SK-N-SH (cell line): ENCODE measurements at regions not wholly inside any gene's neighbourhood (a gene's known extent, or its start where the extent isn't known, plus 50 kb on each side); places are given as distances from the start of the nearest gene placed in this dataset.

Source experiments
- CTCF ChIA-PET: fragments of 300-600, 350-600 bp; formaldehyde crosslinking; extraction: SDS; loops from one replicate; lab custom pipeline; 2021; lab: Yijun Ruan, JAX
- POLR2A ChIA-PET: fragments of 350-600 bp; sonication (Branson Sonifier 250); formaldehyde crosslinking; extraction: SDS; loops from one replicate; lab custom pipeline; 2020; ENCODE audit warnings: antibody characterized with exemption, inconsistent platforms; lab: Yijun Ruan, JAX
- DNase-seq: peaks from one replicate; pipeline ENCODE4 v3.0.0; 2012
- H2AFZ ChIP-seq: fragments of 200-600 bp; sonication (generic); 2 replicates; pipeline ENCODE4 v1.8.1; 2016; ENCODE audit warnings: antibody characterized with exemption, mild to moderate bottlenecking, low read depth
- H3F3A ChIP-seq: fragments of 200-600 bp; sonication (generic); replicated peaks from 2 replicates; pipeline ENCODE3; 2016; ENCODE audit warnings: antibody characterized with exemption, mild to moderate bottlenecking; ENCODE audit not compliant: insufficient read depth
- H3K27ac ChIP-seq, 2 experiments: fragments of 200-500 bp in 1 of 2; fragments of 200-600 bp in 1 of 2; sonication (Bioruptor generic) in 1 of 2; sonication (generic), shearing (Covaris generic) in 1 of 2; 2 replicates each; pipeline versions ENCODE4 v1.5.1 to v1.6.1; 2014 to 2016; ENCODE audit warnings: low read depth in 2 of 2, inconsistent platforms in 1 of 2, low read length in 1 of 2, mild to moderate bottlenecking in 1 of 2, mixed read lengths in 1 of 2
- H3K27me3 ChIP-seq: fragments of 200-600 bp; sonication (generic), shearing (Covaris generic); 2 replicates; pipeline ENCODE4 v1.6.1; 2016; ENCODE audit warnings: mixed run types; ENCODE audit not compliant: insufficient read depth
- H3K36me3 ChIP-seq, 2 experiments: fragments of 200-500 bp in 1 of 2; fragments of 200-600 bp in 1 of 2; sonication (Bioruptor generic) in 1 of 2; sonication (generic) in 1 of 2; replicated peaks in 1 of 2; 2 replicates each; pipeline versions ENCODE3 to v1.5.1; 2014 to 2016; ENCODE audit warnings: low read length in 1 of 2, mild to moderate bottlenecking in 1 of 2; ENCODE audit not compliant: insufficient read depth in 2 of 2, control insufficient read depth in 1 of 2
- H3K4me1 ChIP-seq, 2 experiments: fragments of 200-500 bp in 1 of 2; fragments of 200-600 bp in 1 of 2; sonication (Bioruptor generic) in 1 of 2; sonication (generic), shearing (Covaris generic) in 1 of 2; 2 replicates each; pipeline versions ENCODE4 v1.5.1 to v1.6.1; 2014 to 2016; ENCODE audit warnings: low read depth in 1 of 2, low read length in 1 of 2, mixed run types in 1 of 2; ENCODE audit not compliant: insufficient read depth in 2 of 2, control insufficient read depth in 1 of 2
- H3K4me2 ChIP-seq: fragments of 200-600 bp; sonication (generic), shearing (Covaris generic); 2 replicates; pipeline ENCODE4 v1.6.1; 2017; ENCODE audit warnings: mixed run types
- H3K4me3 ChIP-seq, 2 experiments: fragments of 200-500 bp in 1 of 2; fragments of 200-600 bp in 1 of 2; sonication (Bioruptor generic) in 1 of 2; sonication (generic), shearing (Covaris generic) in 1 of 2; 2 replicates each; pipeline versions ENCODE4 v1.5.1 to v1.8.1; 2014 to 2016; ENCODE audit warnings: low read depth in 2 of 2, inconsistent platforms in 1 of 2, low read length in 1 of 2, mild to moderate bottlenecking in 1 of 2, mixed read lengths in 1 of 2, moderate library complexity in 1 of 2
- H3K79me2 ChIP-seq: fragments of 200-600 bp; sonication (generic); 2 replicates; pipeline ENCODE4 v1.8.1; 2017; ENCODE audit warnings: mild to moderate bottlenecking; ENCODE audit not compliant: insufficient read depth
- H3K9ac ChIP-seq: fragments of 200-600 bp; sonication (generic); 2 replicates; pipeline ENCODE4 v1.6.1; 2017; ENCODE audit warnings: mixed run types
- H3K9me2 ChIP-seq: fragments of 200-600 bp; sonication (generic); 2 replicates; pipeline ENCODE4 v1.6.1; 2017; ENCODE audit warnings: mixed run types
- H3K9me3 ChIP-seq: fragments of 200-600 bp; sonication (generic); 2 replicates; pipeline ENCODE4 v1.6.1; 2017; ENCODE audit warnings: mixed run types, mild to moderate bottlenecking, moderate library complexity
- H4K20me1 ChIP-seq: fragments of 200-600 bp; sonication (generic); 2 replicates; pipeline ENCODE4 v1.6.1; 2017; ENCODE audit warnings: mild to moderate bottlenecking, mixed run types; ENCODE audit not compliant: insufficient read depth
- CHD2 ChIP-seq: fragments of 150-350 bp; IDR thresholded peaks from 2 replicates; pipeline ENCODE4 v1.6.1; 2018; ENCODE audit warnings: low read length; ENCODE audit not compliant: partially characterized antibody
- CTCF ChIP-seq: fragments of 200-600 bp; sonication (generic); IDR thresholded peaks from 2 replicates; pipeline ENCODE4 v1.6.1; 2017; ENCODE audit warnings: antibody characterized with exemption, mild to moderate bottlenecking, moderate library complexity
- EP300 ChIP-seq, 2 experiments: IDR thresholded peaks; 2 replicates each; pipeline versions ENCODE4 v1.4.0 to v1.6.1; 2012; ENCODE audit warnings: borderline replicate concordance in 1 of 2, low read depth in 1 of 2, low read length in 1 of 2
- EZH2phosphoT487 ChIP-seq: fragments of 200-600 bp; sonication (generic); IDR thresholded peaks from 2 replicates; pipeline ENCODE4 v1.6.1; 2017; ENCODE audit warnings: low read depth, mixed run types, mild to moderate bottlenecking, antibody characterized with exemption, moderate library complexity, borderline replicate concordance
- FOSL2 ChIP-seq: IDR thresholded peaks from 2 replicates; pipeline ENCODE4 v1.4.0; 2012; ENCODE audit warnings: low read depth, mild to moderate bottlenecking, moderate library complexity, borderline replicate concordance
- FOXM1 ChIP-seq: IDR thresholded peaks from 2 replicates; pipeline ENCODE4 v1.4.0; 2012; ENCODE audit warnings: low read depth, mild to moderate bottlenecking
- GABPA ChIP-seq: IDR thresholded peaks from 2 replicates; pipeline ENCODE4 v1.4.0; 2012; ENCODE audit warnings: low read depth, mild to moderate bottlenecking
- GATA2 ChIP-seq: sonication (generic); formaldehyde crosslinking; IDR thresholded peaks from 2 replicates; pipeline ENCODE4 v1.5.0; 2020; ENCODE audit warnings: mild to moderate bottlenecking, missing genetic modification reagents
- IRF3 ChIP-seq: fragments of 150-350 bp; IDR thresholded peaks from 2 replicates; pipeline ENCODE4 v1.6.1; 2016; ENCODE audit warnings: mild to moderate bottlenecking, low read depth, low read length
- MEF2A ChIP-seq: IDR thresholded peaks from 2 replicates; pipeline ENCODE4 v1.4.0; 2012; ENCODE audit warnings: low read depth, borderline replicate concordance
- NFIC ChIP-seq: IDR thresholded peaks from 2 replicates; pipeline ENCODE4 v1.4.0; 2012; ENCODE audit warnings: borderline replicate concordance
- REST ChIP-seq: IDR thresholded peaks from 2 replicates; pipeline ENCODE4 v1.6.1; 2012; ENCODE audit warnings: mild to moderate bottlenecking, low read depth, low read length, moderate library complexity
- RFX5 ChIP-seq: IDR thresholded peaks from 2 replicates; pipeline ENCODE4 v1.6.1; 2012; ENCODE audit warnings: mild to moderate bottlenecking, improper control_type of control experiment, low read length
- RXRA ChIP-seq: IDR thresholded peaks from 2 replicates; pipeline ENCODE4 v1.4.0; 2012; ENCODE audit warnings: low read depth, mild to moderate bottlenecking, borderline replicate concordance
- SIN3A ChIP-seq: IDR thresholded peaks from 2 replicates; pipeline ENCODE4 v1.6.1; 2012; ENCODE audit warnings: low read depth, mild to moderate bottlenecking, low read length, moderate library complexity, borderline replicate concordance
- TAF1 ChIP-seq: IDR thresholded peaks from 2 replicates; pipeline ENCODE4 v1.6.1; 2012; ENCODE audit warnings: low read depth, mild to moderate bottlenecking, low read length, moderate library complexity, borderline replicate concordance
- TCF12 ChIP-seq: IDR thresholded peaks from 2 replicates; pipeline ENCODE4 v1.4.0; 2012
- USF1 ChIP-seq: IDR thresholded peaks from 2 replicates; pipeline ENCODE4 v1.4.0; 2012; ENCODE audit warnings: low read depth, borderline replicate concordance
- ZBTB33 ChIP-seq: IDR thresholded peaks from 2 replicates; pipeline ENCODE4 v1.4.0; 2012; ENCODE audit warnings: low read depth, borderline replicate concordance
- WGBS: methylation state at CpG from one replicate; pipeline ENCODE4 v1.1.6; 2017; ENCODE audit warnings: low lambda C conversion rate; 5-methylcytosine and 5-hydroxymethylcytosine counted together
- TF ChIP-seq, protein P1 (sequence below): IDR thresholded peaks from 2 replicates; pipeline ENCODE4; 2012

DNA sequence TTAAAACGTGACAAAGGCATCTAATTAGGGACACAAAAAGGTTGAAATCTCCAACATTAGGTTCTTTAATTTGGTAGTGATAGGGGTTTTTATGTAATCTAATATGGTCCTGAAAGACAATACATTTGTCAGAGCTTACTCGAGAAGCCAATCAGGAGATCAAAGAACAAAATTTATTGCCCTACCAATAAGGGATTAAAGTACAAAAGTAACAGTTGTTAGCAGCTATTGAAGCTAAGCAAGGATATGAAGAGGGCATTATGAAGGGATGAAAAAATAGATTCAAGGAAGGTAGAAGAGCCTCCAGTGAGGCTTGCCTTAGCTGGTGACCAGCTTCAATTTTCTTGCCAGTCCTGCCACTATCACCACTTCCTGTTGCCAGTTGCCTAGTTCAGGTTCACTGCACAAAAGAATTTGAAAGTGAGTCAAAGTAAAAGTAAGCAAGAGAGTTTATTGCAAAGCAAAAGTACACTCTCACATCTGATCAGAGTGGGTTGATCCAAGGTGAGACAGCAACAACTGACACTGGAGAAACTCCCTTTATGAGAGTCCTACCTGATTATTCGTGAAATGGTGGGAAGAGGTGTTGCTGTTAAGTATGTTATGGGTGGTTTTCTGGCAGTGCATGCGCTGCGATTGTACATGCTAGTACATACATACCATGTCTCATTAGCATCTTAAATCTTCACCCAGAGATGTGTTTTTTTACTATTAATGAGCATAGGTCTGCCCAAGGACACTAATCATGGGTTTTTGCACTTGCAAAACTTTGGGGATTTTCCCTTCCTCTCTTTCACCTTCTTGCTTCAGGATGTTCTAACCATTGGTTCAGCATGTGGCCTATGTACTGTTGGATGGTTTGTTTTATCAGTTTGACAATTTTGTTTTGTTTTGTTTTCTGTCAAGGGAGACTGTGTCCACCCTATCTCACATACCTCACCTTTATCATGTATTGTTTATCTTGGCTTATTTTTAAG lies 263.2 kb upstream of the ITM2A start:
- no peaks in the 10 kb centered on the region for H3K27me3 ChIP-seq
- no peaks in the 10 kb centered on the region for H3F3A ChIP-seq
- H3K4me2 ChIP-seq: no peak overlapping the region
- ChIA-PET POLR2A (no interaction called here), CTCF (no interaction called here)
- H3K9me3 ChIP-seq: no peaks in the 10 kb centered on the region
- no peaks in the 10 kb centered on the region for H3K79me2 ChIP-seq
- no peaks in the 10 kb centered on the region for H3K4me1 ChIP-seq
- H3K9ac ChIP-seq: no peak overlapping the region
- H3K9me2 ChIP-seq: no peaks in the 10 kb centered on the region
- TF ChIP-seq MEF2A (no peak), CTCF (no peak), ZBTB33 (no peak), GATA2 (CRISPR knock-in tag) (no peak), USF1 (no peak), TCF12 (no peak), NFIC (no peak), GABPA (no peak), RXRA (no peak), EZH2phosphoT487 (no peak), FOSL2 (no peak), EP300 (IDR thresholded peaks at IDR 0.05; ENCODE audit: borderline replicate concordance in 1 of 2, low read depth in 1 of 2, low read length in 1 of 2) (no peak), REST (no peak), TAF1 (no peak), IRF3 (no peak), SIN3A (no peak), RFX5 (no peak), CHD2 (no peak), FOXM1 (no peak)
- TF ChIP-seq, protein P1, sequence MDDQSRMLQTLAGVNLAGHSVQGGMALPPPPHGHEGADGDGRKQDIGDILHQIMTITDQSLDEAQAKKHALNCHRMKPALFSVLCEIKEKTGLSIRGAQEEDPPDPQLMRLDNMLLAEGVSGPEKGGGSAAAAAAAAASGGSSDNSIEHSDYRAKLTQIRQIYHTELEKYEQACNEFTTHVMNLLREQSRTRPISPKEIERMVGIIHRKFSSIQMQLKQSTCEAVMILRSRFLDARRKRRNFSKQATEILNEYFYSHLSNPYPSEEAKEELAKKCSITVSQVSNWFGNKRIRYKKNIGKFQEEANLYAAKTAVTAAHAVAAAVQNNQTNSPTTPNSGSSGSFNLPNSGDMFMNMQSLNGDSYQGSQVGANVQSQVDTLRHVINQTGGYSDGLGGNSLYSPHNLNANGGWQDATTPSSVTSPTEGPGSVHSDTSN: no peak
- no peaks in the 10 kb centered on the region for H4K20me1 ChIP-seq
- H2AFZ ChIP-seq: no peak overlapping the region
- no peak overlapping the region; a peak in 1 of 4 replicates for H3K27ac ChIP-seq
- 17% methylated on average over 5 of the region's 5 CpGs for WGBS
- no peak for DNase-seq
- H3K4me3 ChIP-seq: no peak overlapping the region
- no peaks in the 10 kb centered on the region for H3K36me3 ChIP-seq
